ENCODE measurements at regions not wholly inside any gene's neighbourhood (a gene's known extent, or its start where the extent isn't known, plus 50 kb on each side); places are given as distances from the start of the nearest gene placed in this dataset.

GRCh38 chr2:158732573-158733429 is 62.3 kb upstream of the DAPL1 start:
- DNase-seq: no peak

DNA sequence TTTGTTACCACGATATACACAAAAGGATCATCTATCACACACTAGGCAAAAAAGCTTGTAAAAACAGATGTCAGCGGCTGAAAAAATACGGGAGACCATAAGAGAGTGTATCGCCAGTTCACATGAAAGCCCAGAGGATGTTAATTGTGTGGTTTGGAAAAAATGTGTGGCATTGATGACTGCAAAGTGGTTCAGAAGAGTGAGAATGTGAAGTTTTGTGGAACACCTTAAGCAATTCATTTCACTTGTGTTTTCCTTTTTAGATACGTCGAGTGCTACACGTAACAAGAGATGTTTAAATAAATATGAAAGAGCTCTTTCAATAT is 61.7 kb upstream of the DAPL1 start:
- no peak for DNase-seq

- DNase-seq: no peak
Measured at GRCh38 chr2:158734442-158734841, 60.7 kb upstream of the DAPL1 start.

- no peak for DNase-seq
Measured at GRCh38 chr2:158735822-158736580, 59.1 kb upstream of the DAPL1 start.

DNA sequence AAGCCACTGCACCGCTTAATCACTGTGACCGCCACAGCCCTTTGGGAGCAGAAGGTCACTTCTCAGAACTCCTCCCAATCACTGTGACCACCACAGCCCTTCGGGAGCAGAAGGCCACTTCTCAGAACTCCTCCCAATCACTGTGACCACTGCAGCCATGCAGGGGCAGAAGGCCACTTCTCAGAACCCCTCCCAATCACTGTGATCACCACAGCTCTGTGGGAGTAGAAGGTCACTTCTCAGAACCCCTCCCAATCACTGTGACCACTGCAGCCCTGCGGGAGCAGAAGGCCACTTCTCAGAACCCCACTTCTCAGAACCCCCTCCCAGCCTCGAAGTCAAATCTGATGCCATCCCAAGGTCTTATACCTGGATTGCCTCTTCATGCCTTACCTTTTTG is 56.8 kb upstream of the DAPL1 start:
- no peak for DNase-seq

DNA sequence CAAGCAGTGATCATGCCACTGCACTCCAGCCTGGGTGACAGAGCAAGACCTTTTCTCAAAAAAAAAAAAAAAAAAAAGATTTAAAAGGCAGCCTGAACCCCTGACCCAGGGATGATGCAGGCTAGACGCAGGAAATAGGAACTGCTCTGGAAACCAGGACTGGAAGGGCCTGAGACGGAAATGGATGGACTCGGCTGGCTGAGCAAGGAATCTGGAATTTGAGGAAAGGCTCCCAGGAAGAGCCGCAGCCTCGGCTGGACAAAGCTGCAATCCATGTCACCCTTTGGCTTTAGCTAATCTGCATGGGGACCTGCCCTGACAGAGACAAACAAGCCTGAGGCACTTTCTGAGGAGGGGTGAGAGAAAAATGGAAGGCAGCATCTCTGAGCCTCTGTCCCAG is 55.0 kb upstream of the DAPL1 start:
- no peak for DNase-seq

DNA sequence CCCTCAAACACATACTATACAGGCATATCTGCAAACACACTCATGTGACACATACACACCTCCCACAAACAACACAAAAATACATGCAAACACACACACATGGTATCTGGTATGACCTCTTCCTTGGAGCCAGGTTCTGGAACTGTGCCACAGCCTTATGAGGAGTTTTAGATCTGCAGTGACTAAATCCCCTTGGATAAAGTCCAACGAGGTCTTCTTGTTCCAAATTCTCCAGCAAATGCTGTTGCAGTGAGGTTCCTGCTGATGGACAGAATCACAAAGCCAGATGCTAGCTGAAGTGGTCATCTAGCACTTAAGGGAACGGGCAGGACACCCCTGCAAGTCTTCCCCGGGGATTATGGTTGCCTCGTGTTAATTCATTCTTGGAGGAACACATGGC is 54.5 kb upstream of the DAPL1 start:
- DNase-seq: no peak

DNA sequence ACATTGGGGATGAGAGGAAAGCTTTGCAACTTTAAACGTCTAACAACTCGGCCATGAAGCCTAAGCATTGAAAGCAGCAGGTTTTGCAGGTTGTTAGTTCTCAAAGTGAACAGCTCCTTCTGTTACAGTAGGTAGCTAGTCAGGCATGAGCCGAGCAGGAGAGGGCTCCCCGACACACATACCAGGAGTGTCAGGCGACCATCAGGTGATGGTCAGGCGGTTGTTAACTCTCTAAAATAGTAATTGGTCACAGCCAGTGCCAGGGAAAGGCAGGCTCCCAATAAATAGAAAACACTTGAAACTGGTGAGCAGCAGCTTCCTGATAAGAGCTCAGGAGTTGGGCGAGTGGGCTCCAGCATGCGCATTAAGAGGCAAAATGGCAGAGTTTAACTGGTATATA is 53.5 kb upstream of the DAPL1 start:
- DNase-seq: no peak

GRCh38 chr2:158742536-158742935 is 52.6 kb upstream of the DAPL1 start:
- no peak for DNase-seq

- no peak for DNase-seq
Measured at GRCh38 chr2:158743466-158743865, 51.7 kb upstream of the DAPL1 start.

DNA sequence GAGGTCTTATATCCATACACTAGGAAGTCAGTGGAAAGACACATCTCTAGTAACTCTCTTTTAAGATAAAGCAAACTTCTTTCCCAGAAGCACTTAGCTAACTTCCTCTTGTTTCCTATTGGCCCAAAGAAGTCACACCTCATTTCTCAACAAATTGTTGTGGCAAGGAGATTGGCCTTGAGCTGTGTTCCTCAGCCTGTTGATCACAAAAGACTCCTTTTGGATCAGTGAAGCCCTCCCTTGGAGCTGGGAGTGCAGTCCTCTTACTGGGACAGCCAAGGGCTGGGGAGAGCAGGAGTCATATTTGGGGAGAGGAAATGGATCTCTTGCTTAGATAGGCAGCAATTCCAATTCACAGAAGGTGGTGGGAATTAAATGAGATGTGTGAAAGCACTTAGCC is 51.2 kb upstream of the DAPL1 start:
- DNase-seq: no peak

- peak; percentile 40 for DNase-seq
Measured at GRCh38 chr2:158745067-158745865, 49.9 kb upstream of the DAPL1 start.

All from CD4-positive, alpha-beta T cell treated with Interleukin-17A for 4 hours (primary cell).